NAMALWA (cell line): ENCODE measurements at regions not wholly inside any gene's neighbourhood (a gene's known extent, or its start where the extent isn't known, plus 50 kb on each side); places are given as distances from the start of the nearest gene placed in this dataset.

Source experiments
- DNase-seq: peaks from one replicate; pipeline ENCODE4 v3.0.0-alpha.2; 2015; ENCODE audit warnings: low spot score

- peak; percentile 70 for DNase-seq
Observed at GRCh38 chr6:10465629-10466499, 51.0 kb upstream of the TFAP2A start.
